Left hindlimb (tissue), 1 donor: ENCODE measurements at regions not wholly inside any gene's neighbourhood (a gene's known extent, or its start where the extent isn't known, plus 50 kb on each side); places are given as distances from the start of the nearest gene placed in this dataset.
"Not testable (repeated sequence)": the region's sequence is repeated elsewhere in the genome, so short reads cannot be mapped to it uniquely, and the experiment has no call there.

Source experiments
- DNase-seq: peaks from one replicate; pipeline ENCODE4 v3.0.0-alpha.2; 2018

- DNase-seq, result no peak
Observed at GRCh38 chr18:1045658-1046057, 141.0 kb downstream of the ADCYAP1 start.

GRCh38 chr18:1047406-1047805, 142.7 kb downstream of the ADCYAP1 start:
- DNase-seq, result no peak

GRCh38 chr18:1048032-1048431, 143.4 kb downstream of the ADCYAP1 start:
- no peak for DNase-seq

GRCh38 chr18:1049173-1049572, 144.5 kb downstream of the ADCYAP1 start:
- DNase-seq, result no peak

GRCh38 chr18:1050012-1050657, 145.5 kb downstream of the ADCYAP1 start:
- DNase-seq, result no peak

GRCh38 chr18:1052301-1052700, 147.6 kb downstream of the ADCYAP1 start:
- no peak for DNase-seq

- no peak for DNase-seq
Observed at GRCh38 chr18:1053331-1054315, 149.0 kb downstream of the ADCYAP1 start.

GRCh38 chr18:1056404-1056803, 151.7 kb downstream of the ADCYAP1 start:
- no peak for DNase-seq

- DNase-seq, result no peak
Observed at GRCh38 chr18:1057367-1057766, 152.7 kb downstream of the ADCYAP1 start.

GRCh38 chr18:1062588-1062987, 157.9 kb downstream of the ADCYAP1 start:
- no peak for DNase-seq

- no peak for DNase-seq
Observed at GRCh38 chr18:1075322-1075721, 170.7 kb downstream of the ADCYAP1 start.

- no peak for DNase-seq
Observed at GRCh38 chr18:1075876-1076275, 171.2 kb downstream of the ADCYAP1 start.

- DNase-seq, result no peak
Observed at GRCh38 chr18:1078301-1078700, 173.6 kb downstream of the ADCYAP1 start.

GRCh38 chr18:1083675-1084074, 179.0 kb downstream of the ADCYAP1 start:
- DNase-seq, result not testable (repeated sequence)

GRCh38 chr18:1090758-1091157, 186.1 kb downstream of the ADCYAP1 start:
- DNase-seq, result no peak

- DNase-seq, result no peak
Observed at GRCh38 chr18:1092228-1092627, 187.6 kb downstream of the ADCYAP1 start.

- no peak for DNase-seq
Observed at GRCh38 chr18:1094409-1094808, 189.7 kb downstream of the ADCYAP1 start.

GRCh38 chr18:1097991-1098735, 193.5 kb downstream of the ADCYAP1 start:
- not testable (repeated sequence) for DNase-seq

- no peak for DNase-seq
Observed at GRCh38 chr18:1102848-1103247, 198.2 kb downstream of the ADCYAP1 start.

- no peak for DNase-seq
Observed at GRCh38 chr18:1103537-1103936, 198.9 kb downstream of the ADCYAP1 start.

- no peak for DNase-seq
Observed at GRCh38 chr18:1104181-1104881, 199.7 kb downstream of the ADCYAP1 start.

- no peak for DNase-seq
Observed at GRCh38 chr18:1124495-1124894, 219.8 kb downstream of the ADCYAP1 start.

GRCh38 chr18:1133541-1133940, 228.9 kb downstream of the ADCYAP1 start:
- no peak for DNase-seq
